GM18505 (cell line): ENCODE measurements at regions not wholly inside any gene's neighbourhood (a gene's known extent, or its start where the extent isn't known, plus 50 kb on each side); places are given as distances from the start of the nearest gene placed in this dataset.
"Not testable (repeated sequence)": the region's sequence is repeated elsewhere in the genome, so short reads cannot be mapped to it uniquely, and the experiment has no call there.

Source experiments
- ATAC-seq: cut with Tn5 transposase; IDR thresholded peaks from one replicate; pipeline ENCODE4 v1.9.1; 2021; ENCODE audit not compliant: unreplicated experiment
- POLR2A ChIP-seq: IDR thresholded peaks from 4 replicates; pipeline ENCODE4 v1.6.1; 2011; ENCODE audit warnings: borderline replicate concordance; ENCODE audit not compliant: insufficient read depth, insufficient read length; ENCODE audit errors: extremely low read depth

GRCh38 chr2:8379128-8379527 lies 302.7 kb upstream of the ID2 start:
- ATAC-seq = no peak
- no peak for TF ChIP-seq POLR2A

GRCh38 chr2:8379549-8379948 lies 302.3 kb upstream of the ID2 start:
- no peak for TF ChIP-seq POLR2A
- no peak for ATAC-seq

GRCh38 chr2:8380026-8380425 lies 301.8 kb upstream of the ID2 start:
- ATAC-seq = no peak
- no peak for TF ChIP-seq POLR2A

GRCh38 chr2:8380566-8380965 lies 301.3 kb upstream of the ID2 start:
- ATAC-seq = no peak
- no peak for TF ChIP-seq POLR2A

- ATAC-seq = no peak
- TF ChIP-seq POLR2A = no peak
Measured at GRCh38 chr2:8382485-8382884, 299.4 kb upstream of the ID2 start.

DNA sequence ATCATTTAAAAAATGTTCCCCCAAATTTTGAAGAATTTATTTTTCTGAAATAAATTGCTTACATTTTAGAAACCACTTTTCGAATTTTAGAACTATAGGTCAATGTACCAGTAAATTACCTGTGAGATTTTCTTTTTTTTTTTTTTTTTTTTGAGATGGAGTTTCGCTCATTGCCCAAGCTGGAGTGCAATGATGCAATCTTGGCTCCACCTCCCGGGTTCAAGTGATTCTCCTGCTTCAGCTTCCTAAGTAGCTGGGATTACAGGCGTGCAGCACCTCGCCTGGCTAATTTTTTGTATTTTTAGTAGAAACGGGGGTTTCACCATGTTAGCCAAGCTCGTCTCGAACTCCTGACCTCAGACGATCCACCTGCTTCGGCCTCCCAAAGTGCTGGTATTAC lies 295.1 kb upstream of the ID2 start:
- not testable (repeated sequence) for ATAC-seq

- no peak for ATAC-seq
- TF ChIP-seq POLR2A = no peak
Measured at GRCh38 chr2:8388781-8389180, 293.1 kb upstream of the ID2 start.

DNA sequence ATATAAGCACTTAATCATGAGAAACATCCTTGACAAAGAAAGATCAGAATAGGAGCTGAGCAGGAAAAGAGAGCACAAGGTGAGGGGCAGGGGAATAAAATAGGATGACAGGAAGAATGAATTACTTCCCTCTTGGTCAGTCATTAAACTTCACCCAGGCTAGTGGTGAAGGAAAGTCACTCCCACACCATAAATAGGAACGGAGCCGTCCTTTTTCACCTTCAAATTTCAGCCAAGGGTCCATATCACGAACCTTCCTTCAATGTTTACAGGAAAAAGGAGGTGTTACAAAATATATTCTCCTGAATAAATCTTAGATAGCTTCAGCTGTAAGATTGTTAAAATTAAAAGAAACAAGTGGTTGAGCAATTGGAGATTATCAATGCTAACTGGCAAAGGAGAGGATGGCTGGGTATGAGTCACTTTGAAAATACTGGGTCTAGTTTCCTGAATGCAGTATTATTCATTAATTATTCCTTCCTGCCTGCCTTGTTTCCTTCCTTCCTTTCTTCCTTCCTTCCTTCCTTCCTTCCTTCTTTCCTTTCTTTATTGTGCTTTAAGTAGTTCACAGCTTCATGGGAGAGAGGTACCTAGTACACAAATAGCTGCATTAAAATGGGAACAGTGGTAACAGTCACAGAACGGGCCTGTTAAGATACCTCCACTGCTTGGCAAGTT lies 292.3 kb upstream of the ID2 start:
- ATAC-seq = no peak
- TF ChIP-seq POLR2A = no peak

DNA sequence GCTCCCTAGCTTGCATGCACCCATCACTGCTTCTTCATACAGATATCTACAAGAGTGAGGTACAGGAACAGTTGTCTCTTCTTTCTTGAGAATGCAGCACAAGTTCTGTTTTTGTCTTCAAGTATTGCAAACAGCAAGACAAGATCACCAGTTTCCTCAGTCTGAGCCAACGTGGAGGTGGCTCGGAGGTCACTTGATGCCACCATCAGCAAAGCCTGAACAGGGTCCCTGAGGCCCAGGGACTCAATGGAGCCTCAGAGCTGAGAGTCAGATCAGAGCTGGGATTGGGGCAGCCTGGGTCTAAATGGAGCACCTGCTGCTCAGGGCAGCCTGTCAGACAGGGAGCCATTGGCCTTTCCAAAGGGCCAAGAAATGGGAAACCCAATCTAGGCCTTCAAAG lies 290.7 kb upstream of the ID2 start:
- no peak for TF ChIP-seq POLR2A
- no peak for ATAC-seq

- no peak for ATAC-seq
- no peak for TF ChIP-seq POLR2A
Measured at GRCh38 chr2:8391584-8391983, 290.3 kb upstream of the ID2 start.

DNA sequence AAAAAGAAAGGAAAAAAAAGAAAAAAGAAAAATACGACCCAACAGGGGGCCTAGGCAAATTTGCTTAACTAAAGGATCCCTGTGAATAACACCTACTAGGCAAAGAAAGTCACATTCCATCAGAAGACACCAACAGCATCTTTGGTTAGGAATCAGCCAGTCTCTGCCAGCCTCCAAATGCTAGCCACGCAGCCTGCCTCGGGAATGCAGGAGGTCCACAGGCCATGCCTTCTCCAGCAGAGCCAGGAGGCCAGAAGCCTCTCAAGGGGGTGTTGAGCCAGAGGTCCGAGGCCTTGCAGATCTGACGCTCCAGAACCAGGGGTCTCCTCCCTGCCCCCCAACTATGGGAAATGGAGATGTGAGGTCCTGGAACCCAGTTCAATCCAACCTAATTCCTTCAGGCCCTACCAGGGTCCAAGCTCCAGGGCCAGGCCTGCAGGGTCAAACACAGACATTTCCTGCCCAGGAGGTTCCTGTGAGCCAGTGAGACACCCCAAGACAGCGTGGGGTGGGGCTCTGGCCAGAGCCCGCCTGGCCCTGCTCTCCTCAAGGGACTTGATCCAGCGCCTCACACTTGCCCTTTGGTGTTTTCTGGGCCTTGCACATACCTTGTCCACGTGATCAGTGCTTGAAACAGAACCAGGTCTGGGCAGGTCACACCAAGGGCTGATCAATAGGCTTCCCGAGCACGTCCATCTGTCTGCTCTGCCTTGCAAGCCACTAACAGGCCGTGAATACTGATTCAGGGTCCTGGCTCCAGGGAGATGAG lies 289.6 kb upstream of the ID2 start:
- TF ChIP-seq POLR2A = no peak
- no peak for ATAC-seq

GRCh38 chr2:8393506-8393905 lies 288.4 kb upstream of the ID2 start:
- no peak for TF ChIP-seq POLR2A

DNA sequence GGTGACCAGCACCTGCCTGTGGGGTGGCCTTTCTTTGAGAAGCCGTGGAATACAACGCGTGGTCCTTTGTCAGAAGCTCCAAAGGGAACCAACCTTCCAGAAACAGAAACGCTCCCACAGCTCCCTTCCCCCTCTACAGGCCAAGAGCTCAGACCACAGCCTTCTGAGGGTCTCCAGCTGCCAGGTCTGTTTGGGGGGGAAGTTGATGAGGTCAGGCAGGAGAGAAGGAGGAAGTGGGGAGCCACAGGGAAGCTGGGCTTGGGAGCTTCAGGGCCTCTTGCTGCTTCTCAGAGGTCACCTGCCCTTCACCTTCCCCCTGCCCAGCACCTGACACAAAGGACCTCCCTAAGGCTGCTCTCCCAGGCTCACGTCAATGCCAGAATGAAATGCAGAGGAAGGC lies 287.7 kb upstream of the ID2 start:
- ATAC-seq = no peak
- TF ChIP-seq POLR2A = no peak

More at GRCh38 chr2:8393506-8393905, 288.4 kb upstream of the ID2 start:
- ATAC-seq = no peak

DNA sequence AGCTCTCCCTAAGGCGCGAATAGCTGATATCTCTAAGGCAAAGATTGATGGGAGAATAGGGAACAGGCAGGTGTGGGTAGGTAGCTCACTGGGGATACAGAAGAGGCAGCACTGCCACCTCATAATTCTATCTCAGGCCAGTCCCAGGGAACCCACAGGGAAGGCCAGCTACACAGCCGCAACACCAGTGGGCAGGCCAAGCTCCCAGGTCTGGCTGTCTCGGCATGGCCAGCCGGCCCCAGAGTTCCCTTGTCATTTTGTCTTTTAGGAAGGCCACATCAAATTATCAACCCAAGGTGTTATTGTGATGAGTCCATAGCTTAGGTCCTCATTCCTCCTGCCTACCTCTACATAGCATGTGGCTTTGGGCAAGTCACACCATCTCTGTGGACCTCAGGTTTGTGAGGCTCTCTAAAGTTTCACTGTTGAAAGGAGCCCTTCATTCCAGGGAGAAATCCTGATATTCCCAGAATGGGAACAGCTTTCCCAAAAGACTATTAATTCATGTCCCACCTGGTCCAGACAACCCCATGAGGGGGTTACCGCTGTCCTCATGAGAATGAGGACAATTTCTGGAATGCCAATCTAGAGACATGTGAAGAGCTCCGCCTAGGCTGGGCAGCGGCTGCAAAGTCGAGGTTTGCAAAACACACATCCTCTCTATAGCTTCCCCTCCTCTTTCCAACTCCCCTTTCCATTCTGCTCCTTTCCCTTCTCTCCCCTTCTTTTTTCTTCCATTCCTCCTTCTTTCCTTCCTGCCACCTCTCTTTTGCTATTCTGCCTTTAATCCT lies 287.1 kb upstream of the ID2 start:
- no peak for ATAC-seq

More for the DNA sequence above, 287.1 kb upstream of the ID2 start:
- no peak for TF ChIP-seq POLR2A
